Adrenal gland (tissue), 5 donors: ENCODE measurements at regions not wholly inside any gene's neighbourhood (a gene's known extent, or its start where the extent isn't known, plus 50 kb on each side); places are given as distances from the start of the nearest gene placed in this dataset.

ENCODE experiments used
- CTCF ChIP-seq, 6 experiments: fragments of 450-650 bp in 4 of 6; fragments of 200-600 bp in 2 of 6; sonication (generic) in 1 of 6; IDR thresholded peaks; 1 replicate in 5 of 6; 2 replicates in 1 of 6; pipeline versions ENCODE4 v1.5.1 to v1.8.0; 2016 to 2021; ENCODE audit warnings: antibody characterized with exemption in 6 of 6, mild to moderate bottlenecking in 2 of 6, moderate library complexity in 1 of 6
- POLR2A ChIP-seq, 2 donors: fragments of 450-650 bp; IDR thresholded peaks; one replicate each; pipeline ENCODE4 v1.6.1; 2017; ENCODE audit warnings: antibody characterized with exemption in 2 of 2, mild to moderate bottlenecking in 2 of 2, moderate library complexity in 1 of 2
- donor health status: DM: no; HTN: no; CAD: no.

GRCh38 chr20:40797425-40797824 lies 108.4 kb upstream of the MAFB start:
- TF ChIP-seq CTCF (IDR thresholded peaks at IDR 0.05): peak; percentile 35 to 66 (median 56)
- no peak for TF ChIP-seq POLR2A (IDR thresholded peaks at IDR 0.05)
